Epithelial cell of esophagus (primary cell): ENCODE measurements at regions not wholly inside any gene's neighbourhood (a gene's known extent, or its start where the extent isn't known, plus 50 kb on each side); places are given as distances from the start of the nearest gene placed in this dataset.

Source experiments
- DNase-seq: peaks from one replicate; pipeline ENCODE4 v3.0.0; 2010; ENCODE audit warnings: low read depth
- H3K4me3 ChIP-seq: 2 replicates; pipeline ENCODE4 v1.5.1; 2011; ENCODE audit warnings: mild to moderate bottlenecking, low read length, control low read depth
- TF ChIP-seq, protein P1 (sequence below): IDR thresholded peaks from 2 replicates; pipeline ENCODE4 v1.5.1; 2011; ENCODE audit warnings: low read depth, mild to moderate bottlenecking, low read length, control low read depth, inconsistent platforms; ENCODE audit not compliant: insufficient read depth; ENCODE audit errors: missing control alignments

- no peak for DNase-seq
- TF ChIP-seq, protein P1, sequence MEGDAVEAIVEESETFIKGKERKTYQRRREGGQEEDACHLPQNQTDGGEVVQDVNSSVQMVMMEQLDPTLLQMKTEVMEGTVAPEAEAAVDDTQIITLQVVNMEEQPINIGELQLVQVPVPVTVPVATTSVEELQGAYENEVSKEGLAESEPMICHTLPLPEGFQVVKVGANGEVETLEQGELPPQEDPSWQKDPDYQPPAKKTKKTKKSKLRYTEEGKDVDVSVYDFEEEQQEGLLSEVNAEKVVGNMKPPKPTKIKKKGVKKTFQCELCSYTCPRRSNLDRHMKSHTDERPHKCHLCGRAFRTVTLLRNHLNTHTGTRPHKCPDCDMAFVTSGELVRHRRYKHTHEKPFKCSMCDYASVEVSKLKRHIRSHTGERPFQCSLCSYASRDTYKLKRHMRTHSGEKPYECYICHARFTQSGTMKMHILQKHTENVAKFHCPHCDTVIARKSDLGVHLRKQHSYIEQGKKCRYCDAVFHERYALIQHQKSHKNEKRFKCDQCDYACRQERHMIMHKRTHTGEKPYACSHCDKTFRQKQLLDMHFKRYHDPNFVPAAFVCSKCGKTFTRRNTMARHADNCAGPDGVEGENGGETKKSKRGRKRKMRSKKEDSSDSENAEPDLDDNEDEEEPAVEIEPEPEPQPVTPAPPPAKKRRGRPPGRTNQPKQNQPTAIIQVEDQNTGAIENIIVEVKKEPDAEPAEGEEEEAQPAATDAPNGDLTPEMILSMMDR = no peak
- H3K4me3 ChIP-seq = no peak overlapping the region
These were observed 637.9 kb downstream of the FAT4 start for GRCh38 chr4:125952631-125953030.

GRCh38 chr4:125956276-125956675, 641.5 kb downstream of the FAT4 start:
- DNase-seq = no peak
- TF ChIP-seq, protein P1 = no peak
- no peak overlapping the region for H3K4me3 ChIP-seq

DNA sequence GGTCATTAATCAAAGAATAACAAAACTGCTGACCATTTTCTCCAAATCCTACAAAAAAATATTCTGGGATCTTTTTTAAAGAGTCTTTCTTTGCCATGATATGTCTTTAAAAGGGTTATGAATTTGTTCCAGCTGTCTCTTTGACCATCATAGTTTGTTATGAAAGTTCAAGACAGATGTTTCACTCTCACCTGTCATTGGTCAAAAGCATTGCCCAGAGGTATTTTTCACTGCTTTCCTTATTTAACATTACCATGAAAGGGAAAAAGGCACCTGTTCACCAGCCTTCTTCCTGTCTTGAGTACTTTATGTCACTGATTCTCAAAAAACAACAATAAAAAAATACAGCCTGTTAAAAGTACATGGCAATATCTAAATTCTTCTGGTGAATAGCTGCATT, 643.8 kb downstream of the FAT4 start:
- H3K4me3 ChIP-seq = no peak overlapping the region
- no peak for DNase-seq
- TF ChIP-seq, protein P1 = no peak

GRCh38 chr4:125961626-125962025, 646.9 kb downstream of the FAT4 start:
- TF ChIP-seq, protein P1 = no peak
- no peak overlapping the region for H3K4me3 ChIP-seq
- DNase-seq = no peak

DNA sequence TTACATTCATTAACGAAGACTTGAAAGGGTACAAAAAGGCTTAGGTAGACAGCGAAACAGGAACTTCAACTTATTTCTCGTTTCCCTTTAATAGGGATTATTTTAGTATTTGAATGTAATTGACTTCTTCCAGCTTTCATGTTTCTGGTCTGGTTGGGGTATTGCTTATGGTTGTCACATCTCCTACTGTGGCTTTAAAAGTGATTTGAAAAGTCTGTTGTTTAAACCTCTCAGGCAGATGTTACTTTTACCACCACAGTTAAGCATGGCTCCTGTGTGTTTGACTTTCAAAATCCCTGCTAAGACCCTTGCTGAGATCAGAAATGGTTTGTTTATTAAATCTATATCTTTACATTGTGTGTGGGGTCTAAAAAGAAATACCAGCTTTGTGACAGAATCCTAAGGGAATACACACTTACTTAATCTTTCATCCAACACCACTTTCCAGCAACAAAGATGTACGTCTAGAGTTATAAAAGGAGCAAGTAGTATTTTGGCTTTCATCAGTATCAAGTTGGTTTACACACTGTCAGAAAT, 661.2 kb downstream of the FAT4 start:
- DNase-seq = no peak
- TF ChIP-seq, protein P1 = no peak
- H3K4me3 ChIP-seq = no peak overlapping the region

GRCh38 chr4:125979950-125980349, 665.2 kb downstream of the FAT4 start:
- no peak for DNase-seq
- TF ChIP-seq, protein P1 = no peak
- no peak overlapping the region for H3K4me3 ChIP-seq

DNA sequence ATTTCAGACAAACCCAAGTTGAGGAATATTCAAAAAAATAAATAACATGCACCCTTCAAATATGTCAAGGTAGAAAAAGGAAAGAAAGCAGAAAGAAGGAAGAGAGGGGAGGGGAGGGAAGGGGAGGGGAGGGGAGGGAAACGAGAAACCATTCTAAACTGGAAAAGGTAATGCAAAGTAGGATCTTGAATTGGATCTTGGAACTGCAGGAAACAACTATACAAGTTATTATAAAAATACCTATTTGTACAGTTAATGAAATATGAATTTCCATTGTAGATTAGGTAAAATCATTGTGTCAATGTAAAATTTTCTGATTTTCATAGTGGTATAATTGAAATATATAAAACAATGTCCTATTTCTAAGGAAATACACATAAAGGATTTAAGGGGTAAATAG, 668.4 kb downstream of the FAT4 start:
- no peak for DNase-seq
- TF ChIP-seq, protein P1 = no peak
- no peak overlapping the region for H3K4me3 ChIP-seq
